ENCODE measurements at regions not wholly inside any gene's neighbourhood (a gene's known extent, or its start where the extent isn't known, plus 50 kb on each side); places are given as distances from the start of the nearest gene placed in this dataset.

GRCh38 chr9:110031511-110032173 lies 176.3 kb downstream of the C9orf152 start:
- no peak for TF ChIP-seq CTCF (IDR thresholded peaks at IDR 0.05; ENCODE audit: insufficient read depth, low read depth, low read length)
- no peak for TF ChIP-seq EZH2 (IDR thresholded peaks at IDR 0.05; ENCODE audit: insufficient read depth, low read length)
